HG02973 (cell line): ENCODE measurements at regions not wholly inside any gene's neighbourhood (a gene's known extent, or its start where the extent isn't known, plus 50 kb on each side); places are given as distances from the start of the nearest gene placed in this dataset.

ENCODE experiments used
- ATAC-seq: cut with Tn5 transposase; IDR thresholded peaks from one replicate; pipeline ENCODE4 v1.9.1; 2021; ENCODE audit warnings: moderate library complexity; ENCODE audit not compliant: unreplicated experiment

DNA sequence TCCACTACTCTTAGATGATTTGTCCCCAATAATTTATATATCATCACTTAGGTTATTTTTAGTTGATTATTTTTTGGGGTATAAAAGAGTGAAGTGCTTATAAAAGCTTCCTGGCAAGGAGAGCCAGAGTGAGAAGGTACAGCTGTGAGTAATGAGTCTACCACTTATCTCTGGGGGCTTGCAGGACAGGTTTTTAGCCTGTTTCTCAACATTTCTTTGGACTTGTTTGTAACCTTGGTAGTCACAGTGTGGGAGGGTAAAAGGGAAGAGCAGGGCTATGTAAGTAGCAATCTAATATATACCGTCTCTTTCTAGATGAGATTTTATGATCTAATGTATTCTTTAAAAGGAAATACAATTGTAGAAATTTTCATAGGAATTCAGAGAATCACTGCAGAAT is 321.3 kb upstream of the GOLIM4 start:
- no peak for ATAC-seq

DNA sequence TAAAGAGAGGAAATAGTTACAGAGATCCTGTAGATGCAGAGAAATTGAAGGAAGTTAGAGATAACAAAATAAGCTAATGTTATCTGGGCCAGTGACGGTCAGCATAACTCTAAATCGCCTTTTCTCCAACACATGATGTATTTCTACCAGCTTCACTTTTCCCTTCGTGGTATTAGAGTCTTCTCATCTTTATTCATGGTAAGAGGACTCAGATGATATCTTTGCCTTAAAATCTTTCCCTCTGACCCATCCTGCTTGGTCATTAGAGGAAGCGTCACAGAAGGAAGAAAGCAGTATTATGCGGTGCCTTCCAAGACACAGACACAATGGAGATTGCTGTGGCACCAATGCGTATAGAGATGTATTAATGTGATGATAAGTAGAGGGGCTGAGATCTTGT is 320.7 kb upstream of the GOLIM4 start:
- no peak for ATAC-seq

DNA sequence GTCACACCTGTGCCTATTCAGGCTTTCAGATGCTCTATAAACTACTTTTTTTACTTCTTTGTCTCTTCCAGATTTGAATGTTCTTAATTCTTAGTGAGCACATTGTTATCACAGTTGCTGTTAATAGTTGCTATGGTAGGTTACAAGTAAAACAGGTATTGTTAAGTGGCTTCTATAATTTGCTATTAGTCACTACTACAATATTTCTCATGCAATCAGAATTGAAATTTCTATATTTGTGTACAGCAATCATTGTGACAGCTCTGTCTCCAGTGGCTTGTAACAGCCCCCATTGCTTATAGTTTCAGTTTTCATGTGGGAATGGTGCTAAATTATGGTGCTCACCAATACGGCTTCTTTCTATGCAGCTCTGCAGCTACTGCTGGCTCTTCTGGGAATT is 318.4 kb upstream of the GOLIM4 start:
- no peak for ATAC-seq

DNA sequence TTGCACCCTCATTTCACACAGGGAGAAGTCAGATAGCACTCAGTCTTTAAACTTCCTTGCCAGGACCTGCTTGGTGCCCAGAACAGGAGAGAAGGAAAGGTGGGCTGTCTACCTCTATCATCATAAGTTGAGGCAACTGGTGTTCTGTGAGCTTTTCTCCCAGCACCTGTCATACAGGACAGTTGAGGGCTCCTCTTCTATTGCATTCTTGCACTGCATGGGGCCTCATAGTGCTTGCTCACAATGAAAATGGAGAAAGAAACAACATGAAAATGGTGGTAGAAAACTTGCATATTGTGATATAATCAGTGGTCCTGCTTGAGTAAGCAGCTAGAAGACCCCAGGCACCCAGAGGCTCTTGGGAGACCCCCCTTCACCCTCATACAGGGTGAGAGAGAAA is 311.7 kb upstream of the GOLIM4 start:
- ATAC-seq = no peak

DNA sequence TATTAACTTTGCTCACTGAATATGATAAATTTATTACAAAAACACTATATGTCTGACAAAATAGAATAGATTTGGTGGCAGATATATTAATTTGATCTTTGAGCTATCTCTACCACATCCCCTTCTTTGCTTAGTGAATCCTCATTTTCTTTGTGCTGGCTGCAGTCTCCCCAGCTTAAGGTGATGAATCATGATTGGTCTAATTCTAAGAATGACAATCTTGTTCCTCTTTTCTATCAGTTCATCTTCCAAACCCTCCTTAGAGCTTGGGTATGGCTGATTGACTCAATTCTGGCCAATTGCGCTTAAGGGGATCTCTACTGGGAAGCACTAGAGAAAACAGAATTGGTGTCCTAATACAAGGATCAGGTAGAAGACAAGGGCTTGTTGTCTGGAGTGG is 309.6 kb upstream of the GOLIM4 start:
- no peak for ATAC-seq

DNA sequence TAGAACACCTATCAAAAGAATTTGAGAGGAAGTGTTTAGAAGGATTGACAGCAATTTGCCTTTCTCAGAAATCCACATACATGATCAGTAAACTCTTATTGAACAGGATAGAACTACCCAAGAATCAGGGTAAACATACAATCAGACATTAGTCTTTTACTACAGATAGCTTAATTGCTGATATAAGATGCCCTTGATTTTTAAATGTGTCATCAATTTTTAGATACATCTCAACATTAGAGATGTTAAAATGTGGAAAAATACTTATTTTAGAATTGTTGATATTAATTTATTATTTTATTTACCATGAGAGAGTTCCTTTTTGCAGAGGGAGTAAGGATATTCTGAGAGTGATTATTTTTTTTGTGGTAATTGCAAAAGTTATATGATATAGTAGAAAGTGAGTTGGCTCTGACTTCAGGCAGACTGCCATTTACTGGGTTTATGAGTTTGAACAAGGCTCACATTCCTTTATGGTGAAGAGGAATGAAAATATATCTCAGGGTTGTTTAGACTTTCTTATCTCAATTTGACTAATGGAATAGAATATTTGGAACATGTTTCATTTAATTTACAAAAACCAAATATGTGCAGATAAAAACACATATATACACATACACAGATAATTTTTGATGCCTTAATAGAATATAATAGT is 302.8 kb upstream of the GOLIM4 start:
- ATAC-seq = no peak

DNA sequence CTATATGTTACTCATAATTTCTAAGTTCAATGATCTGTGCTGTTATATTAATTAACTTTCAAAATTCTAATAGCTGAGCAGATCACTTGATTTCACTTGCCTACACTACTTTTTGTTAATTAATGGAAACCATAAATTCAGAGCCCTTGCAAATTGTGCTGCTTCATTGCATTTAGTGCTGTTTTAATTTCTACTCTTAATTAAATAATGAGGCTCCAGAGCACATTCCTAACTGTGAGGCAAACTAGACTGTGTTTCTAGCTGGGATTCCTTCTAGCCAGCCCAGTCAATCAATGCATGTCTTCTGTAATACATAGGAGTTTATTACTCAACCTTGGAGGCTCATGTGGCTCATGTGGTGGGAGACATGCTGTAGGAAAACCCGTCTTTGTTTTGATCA is 301.1 kb upstream of the GOLIM4 start:
- ATAC-seq = no peak

DNA sequence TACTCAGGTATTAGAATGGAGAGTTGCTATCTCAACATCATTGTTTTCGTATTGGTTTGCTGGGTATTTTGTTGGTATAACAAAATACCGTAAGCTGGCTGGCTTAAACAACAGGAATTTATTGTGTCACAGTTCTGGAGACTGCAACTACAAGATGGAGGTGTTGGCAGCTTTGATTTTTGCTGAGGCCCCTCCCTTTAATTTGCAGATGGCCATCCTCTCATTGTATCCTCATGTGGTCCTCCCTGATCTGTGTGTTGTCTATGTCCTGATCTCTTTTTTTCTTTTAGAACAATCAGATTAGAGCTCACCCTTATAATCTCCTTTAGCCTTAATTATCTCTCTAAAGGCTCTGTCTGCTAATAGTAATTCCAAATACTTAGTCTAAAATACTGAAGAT is 299.8 kb upstream of the GOLIM4 start:
- no peak for ATAC-seq

DNA sequence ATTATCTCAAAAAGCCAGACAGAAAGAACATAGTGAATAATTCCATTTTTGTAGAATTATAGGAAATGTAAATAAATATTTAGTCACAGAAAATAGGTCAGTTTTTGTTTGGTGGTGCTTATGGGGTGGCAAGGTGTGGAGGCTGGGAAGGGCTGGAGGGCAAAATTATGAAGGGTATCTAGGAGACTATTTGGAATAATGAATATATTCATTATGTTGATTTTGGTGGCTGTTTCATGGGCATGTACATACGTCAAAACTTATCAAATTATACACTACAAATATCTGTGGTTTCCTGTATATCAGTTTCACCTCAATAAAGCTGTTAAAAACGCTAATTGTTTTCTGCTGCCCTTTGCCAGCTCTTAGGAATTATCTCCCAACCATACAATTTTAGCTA is 298.7 kb upstream of the GOLIM4 start:
- no peak for ATAC-seq

DNA sequence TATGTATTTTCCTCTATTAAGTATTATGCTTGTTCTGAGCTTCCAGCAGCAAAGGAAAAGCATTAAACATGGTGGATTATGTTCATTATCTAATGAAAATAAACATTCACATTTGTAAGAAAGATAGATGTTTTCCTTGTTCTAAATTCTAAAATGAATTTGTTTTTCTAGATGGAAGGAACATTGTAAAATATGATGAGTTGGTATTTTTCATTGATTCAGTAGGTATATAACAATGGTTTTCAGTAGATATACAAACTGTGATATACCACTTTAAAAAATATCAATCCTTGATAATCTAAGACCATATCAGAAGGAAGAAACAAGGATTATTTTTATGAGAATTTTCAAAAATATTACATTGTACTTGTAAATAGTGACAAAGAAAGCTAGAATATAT is 290.6 kb upstream of the GOLIM4 start:
- no peak for ATAC-seq

DNA sequence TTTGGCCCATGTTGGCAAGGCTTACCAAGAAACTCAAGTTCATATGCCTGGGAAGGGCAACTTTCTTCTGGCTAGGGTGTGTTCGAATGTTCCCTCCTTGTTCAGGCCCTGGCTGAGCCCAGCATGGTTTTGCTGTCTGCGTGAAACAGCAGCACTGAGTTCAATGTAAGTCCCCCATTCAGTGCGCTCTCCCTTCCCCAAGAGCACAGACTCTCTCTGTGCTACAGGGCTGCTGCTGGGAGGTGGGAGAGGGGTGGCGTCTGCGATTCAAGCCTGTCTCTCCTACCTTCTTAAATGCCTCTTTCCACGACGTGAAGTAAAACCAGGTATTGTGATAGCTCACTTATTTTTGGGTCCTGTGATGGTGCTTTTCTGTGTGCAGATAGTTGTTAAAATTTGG is 289.3 kb upstream of the GOLIM4 start:
- no peak for ATAC-seq

DNA sequence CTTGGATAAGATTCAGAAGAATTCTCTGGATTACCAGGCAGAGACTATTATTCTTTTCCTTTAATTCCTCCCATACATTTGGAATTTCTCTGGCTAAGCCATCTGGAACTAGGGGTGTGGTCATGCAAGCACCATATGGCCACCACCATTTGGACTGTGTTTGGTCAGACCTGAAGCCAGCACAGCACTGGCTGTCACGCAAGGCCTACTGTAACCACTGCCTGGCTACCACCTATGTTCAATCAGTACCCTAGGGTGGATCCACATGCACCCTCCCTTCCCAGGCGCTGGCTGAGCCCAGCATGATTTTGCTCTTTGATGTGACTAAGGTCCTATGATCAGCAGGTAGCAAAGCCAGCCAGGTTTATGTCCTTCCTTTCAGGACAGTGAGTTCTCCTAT is 287.8 kb upstream of the GOLIM4 start:
- ATAC-seq = no peak

DNA sequence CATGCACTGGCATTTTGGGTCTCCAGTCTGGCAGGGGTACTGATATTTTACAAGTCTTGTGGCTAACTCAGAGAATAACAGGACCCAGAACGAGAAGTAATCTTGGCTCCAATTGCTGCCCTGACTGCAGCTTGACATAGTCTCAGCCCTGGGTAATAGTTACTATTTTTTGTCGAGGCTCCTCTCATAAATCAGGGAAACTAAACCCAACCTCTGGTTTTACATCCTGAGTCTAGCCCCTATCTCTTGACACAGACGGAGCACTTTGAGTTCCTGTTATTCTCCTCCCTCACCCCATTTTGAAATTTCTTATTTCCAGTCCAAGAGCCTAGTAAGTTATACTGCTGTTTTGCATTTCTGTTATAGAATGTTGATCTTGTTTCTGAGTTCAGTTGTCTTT is 276.1 kb upstream of the GOLIM4 start:
- no peak for ATAC-seq

DNA sequence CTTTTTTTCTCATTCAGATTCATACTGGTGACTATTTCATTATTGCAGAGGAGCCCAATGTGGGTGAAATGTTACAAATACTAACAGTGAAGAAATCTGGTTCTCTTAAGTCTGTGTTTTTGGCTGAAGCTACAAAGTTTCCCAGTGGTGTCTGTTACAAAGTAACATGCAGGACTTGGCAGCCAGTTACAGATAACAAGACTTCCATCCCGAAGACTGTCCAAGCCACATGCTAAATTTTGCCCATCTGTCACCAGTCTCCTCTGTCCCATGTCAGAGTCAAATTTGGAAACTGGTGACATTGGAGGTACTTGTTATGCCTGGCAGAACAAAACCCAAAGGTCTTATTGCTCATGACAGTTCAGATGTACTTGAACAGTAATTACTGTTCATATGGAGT is 269.2 kb upstream of the GOLIM4 start:
- ATAC-seq = no peak

DNA sequence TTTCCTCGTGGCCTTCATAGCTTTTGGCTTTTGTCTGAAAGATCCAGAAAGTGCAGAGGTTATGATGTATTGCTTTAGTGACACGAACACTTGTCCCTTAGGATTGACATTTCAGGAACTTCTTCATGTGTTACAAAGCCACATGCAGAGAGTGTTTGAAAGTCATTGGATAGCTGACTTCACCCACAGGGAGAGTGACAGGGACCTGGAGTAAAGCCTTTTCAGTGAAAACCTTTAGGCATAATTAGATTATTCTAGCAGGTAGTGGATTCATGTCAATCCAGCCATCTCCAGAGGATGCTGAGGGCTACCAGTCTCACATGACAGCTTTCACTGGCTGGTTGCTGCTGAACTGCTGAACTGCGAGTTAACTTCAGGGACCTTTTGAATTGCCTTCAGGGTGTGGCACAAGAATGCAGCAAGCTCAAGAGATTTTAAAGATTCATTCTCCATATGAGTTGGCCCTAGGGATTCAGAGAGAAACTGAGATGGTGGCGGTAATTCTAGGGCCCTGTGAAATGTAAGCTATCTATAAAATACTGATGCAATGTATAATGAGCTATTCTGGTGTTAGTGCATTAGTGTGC is 267.0 kb upstream of the GOLIM4 start:
- no peak for ATAC-seq

DNA sequence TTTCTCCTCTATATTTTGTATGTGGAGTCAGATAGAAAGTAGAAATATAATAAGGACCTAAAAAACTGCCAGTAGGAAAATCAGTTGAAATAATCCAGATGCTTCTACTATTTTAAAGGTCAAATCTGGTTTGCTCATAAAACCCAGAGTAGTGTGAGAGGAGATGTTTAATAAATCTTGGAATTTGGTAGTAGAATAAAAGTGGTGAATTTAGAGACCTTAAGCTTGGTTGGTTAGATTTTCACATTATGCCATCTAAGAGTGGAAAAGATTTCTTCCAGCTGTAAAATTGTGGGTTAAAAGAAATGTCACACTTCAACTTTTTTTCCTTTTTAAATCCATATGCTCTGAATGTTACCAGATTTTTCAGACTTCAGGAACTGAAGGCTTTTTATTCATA is 266.4 kb upstream of the GOLIM4 start:
- ATAC-seq = no peak

DNA sequence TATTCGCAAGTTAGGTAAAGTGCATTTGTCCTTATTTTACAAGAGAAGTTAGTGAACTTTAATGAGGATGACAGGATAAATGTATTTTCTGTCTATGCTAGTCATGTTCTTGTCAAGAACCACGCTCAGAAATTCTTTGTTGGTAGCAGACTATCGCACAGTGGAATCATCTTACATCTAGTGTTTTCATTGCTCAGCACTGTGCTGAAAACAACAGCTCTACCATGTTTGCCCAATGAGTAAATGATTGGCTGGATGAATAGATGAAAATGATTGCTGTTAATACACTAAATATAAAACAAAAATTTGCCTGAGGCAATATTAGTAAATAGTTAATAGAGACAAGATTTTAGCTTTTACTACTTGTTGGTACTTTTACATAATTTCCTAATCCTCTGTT is 265.3 kb upstream of the GOLIM4 start:
- no peak for ATAC-seq

DNA sequence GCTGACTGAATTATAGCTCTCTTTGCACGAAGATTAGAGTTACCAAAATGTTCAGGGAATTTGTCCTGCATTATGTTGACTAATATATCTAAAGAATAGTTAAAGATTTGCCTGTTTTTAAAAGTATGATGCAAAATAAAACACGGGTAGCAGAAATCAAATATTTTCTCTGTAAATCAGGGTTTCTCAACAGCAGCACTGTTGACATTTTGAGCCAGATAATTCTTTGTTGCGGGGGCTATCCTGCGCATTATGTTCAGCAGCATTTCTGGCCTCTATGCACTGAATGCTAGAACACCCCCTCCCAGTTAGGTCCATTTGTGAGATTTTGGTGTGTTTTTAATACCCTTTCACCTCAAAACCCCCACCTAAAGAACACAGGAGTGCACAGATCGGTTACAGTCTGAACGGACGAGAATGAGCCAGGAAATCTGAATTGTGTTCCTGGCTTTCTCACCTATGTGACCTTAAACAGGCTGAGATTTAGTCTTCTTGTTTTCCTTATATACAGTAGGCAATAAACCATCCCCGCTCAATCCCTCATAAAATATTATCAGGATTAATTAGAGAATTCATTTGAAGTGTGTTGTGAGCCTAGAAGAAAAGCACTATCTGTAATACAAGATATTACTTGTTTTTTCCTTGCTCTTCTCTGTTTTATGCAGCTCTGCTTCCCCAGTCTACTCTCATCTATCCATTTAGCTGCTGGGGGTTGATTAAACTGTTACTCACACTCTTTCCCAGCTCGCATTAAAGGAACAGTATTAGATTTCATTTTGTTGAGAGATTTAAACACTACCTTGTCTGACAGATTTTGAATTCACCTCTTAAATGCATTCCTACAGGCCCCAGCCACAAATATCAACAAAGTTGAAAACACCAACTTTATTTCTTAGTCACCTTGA is 247.5 kb upstream of the GOLIM4 start:
- ATAC-seq = no peak

DNA sequence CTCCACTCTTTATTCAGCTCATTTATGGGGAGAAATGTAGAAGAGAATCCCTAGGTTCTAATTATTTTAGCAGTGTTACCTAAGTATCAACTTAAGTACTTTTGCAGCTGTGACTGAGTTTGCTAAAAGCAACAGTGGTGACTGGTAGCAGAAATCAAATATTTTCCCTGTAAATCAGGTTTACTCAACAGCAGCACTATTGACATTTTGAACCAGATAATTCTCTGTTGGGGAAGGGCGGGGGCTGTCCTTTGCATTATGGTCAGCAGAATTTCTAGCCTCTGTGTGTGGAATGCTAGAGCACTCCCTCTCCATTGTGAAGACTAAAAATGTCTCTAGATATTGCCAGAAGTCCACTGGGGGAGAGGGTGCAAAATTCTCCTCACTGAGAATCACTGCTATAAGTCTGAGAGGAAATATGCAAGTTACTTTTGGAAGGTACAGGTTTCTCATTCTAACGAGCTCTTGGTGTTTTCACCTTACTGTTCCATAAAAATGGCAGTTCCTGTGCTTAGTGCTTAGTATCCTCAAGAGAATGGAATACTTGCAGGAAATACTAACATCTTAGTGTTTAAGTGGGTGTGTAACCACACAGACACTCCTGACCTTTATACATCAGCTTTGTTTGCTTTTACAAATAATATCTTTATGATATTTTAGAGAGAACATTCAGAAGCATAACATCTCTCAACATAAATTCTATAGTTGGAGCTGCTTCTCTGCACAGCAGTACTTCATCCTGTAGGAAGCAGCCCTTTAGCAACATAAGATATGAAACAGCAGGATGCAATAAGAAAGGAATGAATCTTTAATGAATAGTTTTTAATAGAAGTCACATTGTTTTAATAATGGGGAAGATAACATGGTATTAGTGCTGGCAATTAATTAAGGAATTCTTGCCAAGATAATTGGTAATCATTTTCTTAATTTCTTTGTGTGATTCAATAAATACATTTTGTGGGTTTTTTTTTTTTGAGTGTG is 246.5 kb upstream of the GOLIM4 start:
- ATAC-seq = no peak

DNA sequence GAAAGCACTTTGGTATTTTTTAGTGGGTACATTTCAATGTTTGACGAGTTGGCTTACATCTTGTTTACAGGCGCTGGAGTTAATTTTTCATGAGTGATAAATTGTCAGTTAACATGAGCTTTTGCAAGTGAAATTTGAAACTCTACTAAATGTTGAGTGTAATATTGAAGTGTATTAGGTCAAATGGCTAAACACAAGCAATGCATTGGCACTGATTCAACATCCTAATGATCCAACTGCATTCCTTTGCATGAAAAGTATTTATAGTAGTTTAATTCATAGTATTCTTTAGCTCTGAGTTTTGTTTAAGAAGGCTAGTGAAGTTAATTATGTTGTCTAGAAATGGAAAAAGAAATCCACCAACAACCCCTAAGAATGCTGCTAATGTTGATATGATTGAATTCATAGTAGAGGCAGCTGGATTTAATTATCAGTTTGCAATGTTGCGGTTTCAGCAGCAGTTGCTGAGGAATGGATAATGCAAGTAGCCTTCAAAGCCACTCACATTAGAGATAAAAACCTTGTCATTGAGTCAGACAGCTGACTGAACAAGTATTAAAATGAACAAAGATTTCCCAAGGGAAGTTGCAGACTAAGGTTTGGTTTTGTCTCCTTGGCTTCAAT is 245.6 kb upstream of the GOLIM4 start:
- no peak for ATAC-seq

DNA sequence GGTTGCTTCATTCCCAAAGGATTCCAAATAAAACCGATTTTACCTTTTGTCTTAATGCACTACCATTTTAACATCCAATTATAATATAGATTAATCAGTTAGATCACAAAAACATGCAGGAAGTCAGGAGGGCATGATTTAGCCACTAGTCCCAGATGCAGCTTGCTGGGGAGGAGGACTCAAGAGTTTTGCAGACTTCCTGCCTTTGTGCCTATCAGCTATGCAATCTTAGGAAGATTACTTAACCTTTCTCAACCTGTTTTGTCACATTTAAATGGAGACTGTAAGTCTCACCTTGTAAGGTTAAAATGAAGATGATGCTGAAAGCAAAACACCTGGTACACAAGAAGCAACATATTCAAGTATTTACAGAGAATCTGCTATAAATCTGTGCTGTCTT is 242.4 kb upstream of the GOLIM4 start:
- no peak for ATAC-seq
